Epithelial cell of esophagus (primary cell): ENCODE measurements at regions not wholly inside any gene's neighbourhood (a gene's known extent, or its start where the extent isn't known, plus 50 kb on each side); places are given as distances from the start of the nearest gene placed in this dataset.
A peak's percentile ranks its signal among the peaks of the same experiment; 100 is the strongest.

Experiments used
- DNase-seq: peaks from one replicate; pipeline ENCODE4 v3.0.0; 2010; ENCODE audit warnings: low read depth
- H3K4me3 ChIP-seq: 2 replicates; pipeline ENCODE4 v1.5.1; 2011; ENCODE audit warnings: mild to moderate bottlenecking, low read length, control low read depth
- CTCF ChIP-seq: IDR thresholded peaks from 2 replicates; pipeline ENCODE4 v1.5.1; 2011; ENCODE audit warnings: low read depth, mild to moderate bottlenecking, low read length, control low read depth, inconsistent platforms; ENCODE audit not compliant: insufficient read depth; ENCODE audit errors: missing control alignments

GRCh38 chr6:71040043-71040442 is 83.2 kb upstream of the B3GAT2 start:
- H3K4me3 ChIP-seq = no peak overlapping the region
- DNase-seq = no peak
- no peak for TF ChIP-seq CTCF

- TF ChIP-seq CTCF = no peak
- no peak overlapping the region for H3K4me3 ChIP-seq
- no peak for DNase-seq
Measured at GRCh38 chr6:71040841-71041240, 84.0 kb upstream of the B3GAT2 start.

- no peak overlapping the region for H3K4me3 ChIP-seq
- DNase-seq = peak; percentile 31
- no peak for TF ChIP-seq CTCF
Measured at GRCh38 chr6:71043902-71044301, 87.0 kb upstream of the B3GAT2 start.

GRCh38 chr6:71044753-71045152 is 87.9 kb upstream of the B3GAT2 start:
- TF ChIP-seq CTCF = no peak
- H3K4me3 ChIP-seq = no peak overlapping the region
- DNase-seq = no peak

GRCh38 chr6:71045296-71045695 is 88.4 kb upstream of the B3GAT2 start:
- DNase-seq = no peak
- TF ChIP-seq CTCF = no peak
- no peak overlapping the region for H3K4me3 ChIP-seq

- no peak for DNase-seq
- no peak overlapping the region for H3K4me3 ChIP-seq
- no peak for TF ChIP-seq CTCF
Measured at GRCh38 chr6:71047417-71047816, 90.6 kb upstream of the B3GAT2 start.

GRCh38 chr6:71048320-71049164 is 91.7 kb upstream of the B3GAT2 start:
- DNase-seq = no peak
- H3K4me3 ChIP-seq = no peak overlapping the region
- TF ChIP-seq CTCF = no peak
